GM12891 (cell line): ENCODE measurements at regions not wholly inside any gene's neighbourhood (a gene's known extent, or its start where the extent isn't known, plus 50 kb on each side); places are given as distances from the start of the nearest gene placed in this dataset.

ENCODE experiments used
- PAX5 ChIP-seq: IDR thresholded peaks from 2 replicates; pipeline ENCODE4 v1.6.1; 2011; ENCODE audit warnings: low read length, moderate library complexity, mild to moderate bottlenecking; ENCODE audit not compliant: insufficient read depth, severe bottlenecking
- POLR2A ChIP-seq: IDR thresholded peaks from 2 replicates; pipeline ENCODE4 v1.6.1; 2011; ENCODE audit warnings: low read depth, low read length, control low read depth
- POLR2AphosphoS5 ChIP-seq: IDR thresholded peaks from 2 replicates; pipeline ENCODE4 v1.6.1; 2011; ENCODE audit warnings: low read depth, low read length, control low read depth
- POU2F2 ChIP-seq: IDR thresholded peaks from 2 replicates; pipeline ENCODE4 v1.6.1; 2011; ENCODE audit warnings: low read depth, mild to moderate bottlenecking, control low read depth, low read length, moderate library complexity
- SPI1 ChIP-seq: IDR thresholded peaks from 2 replicates; pipeline ENCODE4 v1.6.1; 2011; ENCODE audit warnings: low read depth, low read length, control low read depth
- TAF1 ChIP-seq: IDR thresholded peaks from 2 replicates; pipeline ENCODE4 v1.6.1; 2011; ENCODE audit warnings: low read depth, low read length, control low read depth

GRCh38 chr16:87066133-87067002 lies 250.8 kb downstream of the C16orf95 start:
- TF ChIP-seq TAF1 = no peak
- no peak for TF ChIP-seq POLR2AphosphoS5
- TF ChIP-seq POLR2A = no peak
- TF ChIP-seq SPI1 = no peak
- TF ChIP-seq PAX5 = no peak
- no peak for TF ChIP-seq POU2F2
